BLaER1 (cell line): ENCODE measurements at regions not wholly inside any gene's neighbourhood (a gene's known extent, or its start where the extent isn't known, plus 50 kb on each side); places are given as distances from the start of the nearest gene placed in this dataset.
"Not testable (repeated sequence)": the region's sequence is repeated elsewhere in the genome, so short reads cannot be mapped to it uniquely, and the experiment has no call there.

Experiments
- H3K27ac ChIP-seq: shearing (Covaris generic); formaldehyde crosslinking; 2 replicates; pipeline ENCODE4 v1.8.1; 2022
- H3K27me3 ChIP-seq: shearing (Covaris generic); formaldehyde crosslinking; 2 replicates; pipeline ENCODE4 v1.8.1; 2022
- H3K36me3 ChIP-seq: shearing (Covaris generic); formaldehyde crosslinking; 2 replicates; pipeline ENCODE4 v1.8.1; 2022
- H3K4me1 ChIP-seq: shearing (Covaris generic); formaldehyde crosslinking; 2 replicates; pipeline ENCODE4 v1.8.1; 2022
- H3K4me2 ChIP-seq: shearing (Covaris generic); formaldehyde crosslinking; 2 replicates; pipeline ENCODE4 v1.8.1; 2022
- H3K4me3 ChIP-seq: shearing (Covaris generic); formaldehyde crosslinking; 2 replicates; pipeline ENCODE4 v1.8.1; 2022
- H3K9ac ChIP-seq: shearing (Covaris generic); formaldehyde crosslinking; 2 replicates; pipeline ENCODE4 v1.8.1; 2022
- H3K9me3 ChIP-seq: shearing (Covaris generic); formaldehyde crosslinking; 2 replicates; pipeline ENCODE4 v1.8.1; 2022
- H4K20me1 ChIP-seq: shearing (Covaris generic); formaldehyde crosslinking; 2 replicates; pipeline ENCODE4 v1.8.1; 2022
- Cebpa-rat ChIP-seq: shearing (Covaris generic); IDR thresholded peaks from 2 replicates; pipeline ENCODE4 v1.8.1; 2022

- H4K20me1 ChIP-seq = no peaks in the 10 kb centered on the region
- H3K9me3 ChIP-seq = peaks cover 23% of the 10 kb centered on the region
- H3K4me3 ChIP-seq = no peak overlapping the region
- H3K4me1 ChIP-seq = no peaks in the 10 kb centered on the region
- no peak overlapping the region for H3K4me2 ChIP-seq
- no peak overlapping the region for H3K9ac ChIP-seq
- peaks cover 25% of the 10 kb centered on the region for H3K27me3 ChIP-seq
- no peak overlapping the region for H3K27ac ChIP-seq
- TF ChIP-seq Cebpa-rat = no peak
- H3K36me3 ChIP-seq = no peaks in the 10 kb centered on the region
Observed at GRCh38 chrX:122184791-122185190, 999.3 kb upstream of the GRIA3 start.

GRCh38 chrX:122187069-122187713 is 996.9 kb upstream of the GRIA3 start:
- peaks cover 47% of the 10 kb centered on the region for H3K27me3 ChIP-seq
- TF ChIP-seq Cebpa-rat = no peak
- H3K36me3 ChIP-seq = no peaks in the 10 kb centered on the region
- H3K9me3 ChIP-seq = peaks cover 23% of the 10 kb centered on the region
- H4K20me1 ChIP-seq = no peaks in the 10 kb centered on the region
- no peak overlapping the region for H3K4me3 ChIP-seq
- H3K4me1 ChIP-seq = no peaks in the 10 kb centered on the region
- no peak overlapping the region for H3K27ac ChIP-seq
- no peak overlapping the region for H3K9ac ChIP-seq
- no peak overlapping the region for H3K4me2 ChIP-seq

- Histone ChIP-seq H3K9me3 (peaks cover 21% of the 10 kb centered on the region), H3K4me1 (no peaks in the 10 kb centered on the region), H3K27me3 (peaks cover 58% of the 10 kb centered on the region), H3K36me3 (no peaks in the 10 kb centered on the region), H3K4me3 (no peak overlapping the region), H3K9ac (no peak overlapping the region), H3K4me2 (no peak overlapping the region), H4K20me1 (no peaks in the 10 kb centered on the region), H3K27ac (no peak overlapping the region)
- no peak for TF ChIP-seq Cebpa-rat
Observed at GRCh38 chrX:122188751-122189150, 995.3 kb upstream of the GRIA3 start.

- no peak overlapping the region for H3K9ac ChIP-seq
- H3K27ac ChIP-seq = no peak overlapping the region
- no peaks in the 10 kb centered on the region for H3K36me3 ChIP-seq
- H4K20me1 ChIP-seq = no peaks in the 10 kb centered on the region
- peaks cover 6% of the 10 kb centered on the region; the same call in 1 of the 2 replicates for H3K9me3 ChIP-seq
- H3K4me1 ChIP-seq = no peaks in the 10 kb centered on the region
- TF ChIP-seq Cebpa-rat = no peak
- H3K4me2 ChIP-seq = no peak overlapping the region
- peaks cover 78% of the 10 kb centered on the region for H3K27me3 ChIP-seq
- no peak overlapping the region for H3K4me3 ChIP-seq
Observed at GRCh38 chrX:122196343-122196742, 987.7 kb upstream of the GRIA3 start.

- peaks cover 61% of the 10 kb centered on the region for H3K27me3 ChIP-seq
- H3K36me3 ChIP-seq = no peaks in the 10 kb centered on the region
- peaks cover 2% of the 10 kb centered on the region; the same call in 1 of the 2 replicates for H3K9me3 ChIP-seq
- H3K4me3 ChIP-seq = no peak overlapping the region
- no peaks in the 10 kb centered on the region for H3K4me1 ChIP-seq
- no peak overlapping the region for H3K4me2 ChIP-seq
- no peaks in the 10 kb centered on the region for H4K20me1 ChIP-seq
- no peak overlapping the region for H3K9ac ChIP-seq
- no peak overlapping the region for H3K27ac ChIP-seq
- TF ChIP-seq Cebpa-rat = no peak
Observed at GRCh38 chrX:122203399-122203798, 980.7 kb upstream of the GRIA3 start.

- H3K9me3 ChIP-seq = no peaks in the 10 kb centered on the region
- no peak overlapping the region for H3K27ac ChIP-seq
- no peaks in the 10 kb centered on the region; the same call in 1 of the 2 replicates for H4K20me1 ChIP-seq
- no peak for TF ChIP-seq Cebpa-rat
- H3K27me3 ChIP-seq = peaks cover 91% of the 10 kb centered on the region
- H3K4me2 ChIP-seq = no peak overlapping the region
- H3K36me3 ChIP-seq = no peaks in the 10 kb centered on the region
- no peaks in the 10 kb centered on the region for H3K4me1 ChIP-seq
- H3K4me3 ChIP-seq = no peak overlapping the region
- no peak overlapping the region for H3K9ac ChIP-seq
Observed at GRCh38 chrX:122218666-122219065, 965.4 kb upstream of the GRIA3 start.

- Histone ChIP-seq H3K4me2 (no peak overlapping the region), H3K4me1 (no peaks in the 10 kb centered on the region), H4K20me1 (no peaks in the 10 kb centered on the region; the same call in 1 of the 2 replicates), H3K27me3 (peaks cover 89% of the 10 kb centered on the region), H3K9ac (no peak overlapping the region), H3K4me3 (no peak overlapping the region), H3K27ac (no peak overlapping the region), H3K9me3 (no peaks in the 10 kb centered on the region), H3K36me3 (no peaks in the 10 kb centered on the region)
- no peak for TF ChIP-seq Cebpa-rat
Observed at GRCh38 chrX:122219226-122219625, 964.9 kb upstream of the GRIA3 start.

- Histone ChIP-seq H3K27ac (no peak overlapping the region), H3K4me1 (no peaks in the 10 kb centered on the region), H3K9ac (no peak overlapping the region), H3K4me3 (no peak overlapping the region), H3K27me3 (peaks cover 91% of the 10 kb centered on the region), H3K36me3 (no peaks in the 10 kb centered on the region), H4K20me1 (no peaks in the 10 kb centered on the region; the same call in 1 of the 2 replicates), H3K9me3 (no peaks in the 10 kb centered on the region), H3K4me2 (no peak overlapping the region)
- TF ChIP-seq Cebpa-rat = no peak
Observed at GRCh38 chrX:122219735-122220134, 964.3 kb upstream of the GRIA3 start.

GRCh38 chrX:122220644-122221373 is 963.3 kb upstream of the GRIA3 start:
- no peaks in the 10 kb centered on the region for H3K9me3 ChIP-seq
- no peaks in the 10 kb centered on the region for H3K4me1 ChIP-seq
- no peak overlapping the region for H3K4me3 ChIP-seq
- H3K27ac ChIP-seq = no peak overlapping the region
- H3K4me2 ChIP-seq = no peak overlapping the region
- peaks cover 89% of the 10 kb centered on the region for H3K27me3 ChIP-seq
- TF ChIP-seq Cebpa-rat = no peak
- no peaks in the 10 kb centered on the region; the same call in 1 of the 2 replicates for H4K20me1 ChIP-seq
- no peaks in the 10 kb centered on the region for H3K36me3 ChIP-seq
- no peak overlapping the region for H3K9ac ChIP-seq

- H3K27ac ChIP-seq, H3K9ac ChIP-seq, H3K36me3 ChIP-seq, H3K9me3 ChIP-seq, H3K4me2 ChIP-seq, H3K4me1 ChIP-seq, H3K4me3 ChIP-seq, H4K20me1 ChIP-seq: not testable (repeated sequence)
- H3K27me3 ChIP-seq = peaks cover 79% of the 10 kb centered on the region
Observed at GRCh38 chrX:122221810-122222209, 962.3 kb upstream of the GRIA3 start.

GRCh38 chrX:122224137-122224536 is 959.9 kb upstream of the GRIA3 start:
- not testable (repeated sequence) for H3K4me1 ChIP-seq, H3K9me3 ChIP-seq, H4K20me1 ChIP-seq, H3K27ac ChIP-seq, H3K9ac ChIP-seq, H3K4me3 ChIP-seq, H3K36me3 ChIP-seq, H3K4me2 ChIP-seq
- H3K27me3 ChIP-seq = peaks cover 61% of the 10 kb centered on the region
